GM12874 (cell line): ENCODE measurements at regions not wholly inside any gene's neighbourhood (a gene's known extent, or its start where the extent isn't known, plus 50 kb on each side); places are given as distances from the start of the nearest gene placed in this dataset.

Experiments used
- TF ChIP-seq, protein P1 (sequence below): IDR thresholded peaks from 2 replicates; pipeline ENCODE4 v1.5.1; 2011; ENCODE audit warnings: low read depth, mild to moderate bottlenecking, control low read depth, low read length, moderate library complexity; ENCODE audit not compliant: insufficient read depth

DNA sequence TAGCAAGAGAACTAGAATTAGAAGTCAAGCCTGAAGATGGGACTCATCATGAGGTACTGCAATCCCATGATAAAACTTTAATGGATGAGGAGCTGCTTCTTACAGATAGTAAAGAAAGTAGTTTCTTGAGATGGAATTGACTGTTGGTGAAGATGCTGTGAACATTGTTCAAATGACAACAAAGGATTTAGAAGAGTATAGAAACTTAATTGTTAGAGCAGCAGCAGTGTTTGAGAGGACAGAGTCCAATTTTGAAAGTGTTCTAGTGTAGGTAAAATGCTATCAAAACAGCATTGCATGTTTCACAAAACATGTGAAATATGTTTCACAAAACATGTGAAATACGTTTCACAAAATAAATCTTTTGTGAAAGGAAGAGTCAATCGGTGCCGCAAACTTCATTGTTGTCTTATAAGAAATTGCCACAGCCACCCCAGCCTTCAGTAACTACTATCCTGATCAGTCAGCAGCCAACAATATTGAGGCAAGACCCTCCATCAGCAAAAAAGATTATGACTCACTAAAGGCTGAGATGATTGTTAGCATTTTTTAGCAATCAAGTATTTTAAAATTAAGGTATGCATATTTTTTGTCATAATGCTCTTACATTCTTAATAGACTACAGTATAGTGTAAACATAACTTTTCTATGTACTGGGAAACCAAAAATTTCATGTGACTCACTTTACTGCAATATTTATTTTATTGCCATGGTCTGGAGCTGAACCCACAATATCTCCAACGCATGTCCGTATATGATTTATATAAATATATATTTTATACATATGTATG is 173.4 kb upstream of the BMP4 start:
- TF ChIP-seq, protein P1, sequence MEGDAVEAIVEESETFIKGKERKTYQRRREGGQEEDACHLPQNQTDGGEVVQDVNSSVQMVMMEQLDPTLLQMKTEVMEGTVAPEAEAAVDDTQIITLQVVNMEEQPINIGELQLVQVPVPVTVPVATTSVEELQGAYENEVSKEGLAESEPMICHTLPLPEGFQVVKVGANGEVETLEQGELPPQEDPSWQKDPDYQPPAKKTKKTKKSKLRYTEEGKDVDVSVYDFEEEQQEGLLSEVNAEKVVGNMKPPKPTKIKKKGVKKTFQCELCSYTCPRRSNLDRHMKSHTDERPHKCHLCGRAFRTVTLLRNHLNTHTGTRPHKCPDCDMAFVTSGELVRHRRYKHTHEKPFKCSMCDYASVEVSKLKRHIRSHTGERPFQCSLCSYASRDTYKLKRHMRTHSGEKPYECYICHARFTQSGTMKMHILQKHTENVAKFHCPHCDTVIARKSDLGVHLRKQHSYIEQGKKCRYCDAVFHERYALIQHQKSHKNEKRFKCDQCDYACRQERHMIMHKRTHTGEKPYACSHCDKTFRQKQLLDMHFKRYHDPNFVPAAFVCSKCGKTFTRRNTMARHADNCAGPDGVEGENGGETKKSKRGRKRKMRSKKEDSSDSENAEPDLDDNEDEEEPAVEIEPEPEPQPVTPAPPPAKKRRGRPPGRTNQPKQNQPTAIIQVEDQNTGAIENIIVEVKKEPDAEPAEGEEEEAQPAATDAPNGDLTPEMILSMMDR, result no peak

DNA sequence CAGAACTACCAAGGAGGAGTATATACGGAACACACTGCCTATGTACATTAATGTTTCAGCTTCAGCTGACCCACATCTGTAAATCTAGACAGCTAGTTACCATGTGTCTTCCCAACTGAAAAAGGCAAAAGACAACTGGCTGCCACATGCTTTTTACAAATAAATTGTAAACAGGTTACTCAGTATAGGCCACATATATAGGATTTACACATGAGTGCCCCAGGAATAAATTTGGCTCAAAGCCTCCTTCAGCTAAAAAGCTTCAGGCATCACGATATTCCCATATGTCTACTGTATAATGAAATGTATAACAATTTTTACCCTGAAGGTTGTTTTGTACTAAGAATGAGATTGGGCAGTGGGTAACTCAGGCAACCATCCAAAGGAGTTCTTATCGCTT is 175.9 kb upstream of the BMP4 start:
- TF ChIP-seq, protein P1, result no peak

DNA sequence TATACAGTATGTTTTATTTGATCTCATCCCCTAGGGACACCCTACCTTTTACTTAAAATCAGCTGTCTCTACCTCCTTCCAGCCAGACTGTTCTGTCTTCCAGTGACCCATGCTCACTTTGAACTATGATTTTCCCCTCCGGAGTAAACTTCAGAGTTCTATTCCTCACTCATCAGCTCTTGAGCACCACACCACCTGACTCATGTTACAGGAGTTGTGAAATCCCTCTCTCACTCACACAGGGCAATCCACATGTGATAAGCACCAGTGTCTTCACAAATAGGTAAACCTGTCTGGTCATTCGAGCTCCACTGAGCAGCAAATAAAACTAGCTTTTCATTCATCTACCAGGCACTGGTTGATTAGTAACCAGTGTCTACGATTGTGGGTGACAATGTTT is 177.3 kb upstream of the BMP4 start:
- TF ChIP-seq, protein P1, result no peak

DNA sequence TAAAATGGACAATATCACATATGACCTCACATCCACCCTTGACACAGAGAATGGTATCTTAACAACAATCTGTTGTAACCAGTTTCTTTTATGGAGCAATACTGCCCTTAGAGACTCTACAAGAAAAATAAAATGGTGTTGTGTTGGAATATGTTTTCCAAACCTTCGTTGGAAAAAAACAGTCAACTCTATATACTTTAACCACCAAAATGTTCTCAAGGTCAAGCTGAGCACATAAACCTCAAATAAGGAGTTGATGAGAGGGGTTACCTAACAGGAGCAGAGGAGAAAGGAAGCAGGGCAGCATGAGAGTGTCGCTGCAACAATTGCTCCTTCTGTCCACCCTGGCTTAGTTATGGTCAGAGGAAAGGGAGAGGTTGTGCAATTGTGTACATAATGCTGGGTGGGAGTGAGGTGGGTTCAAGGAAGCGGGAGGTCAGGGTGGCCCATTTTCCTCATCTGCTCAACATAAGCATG is 179.2 kb upstream of the BMP4 start:
- TF ChIP-seq, protein P1, result no peak

DNA sequence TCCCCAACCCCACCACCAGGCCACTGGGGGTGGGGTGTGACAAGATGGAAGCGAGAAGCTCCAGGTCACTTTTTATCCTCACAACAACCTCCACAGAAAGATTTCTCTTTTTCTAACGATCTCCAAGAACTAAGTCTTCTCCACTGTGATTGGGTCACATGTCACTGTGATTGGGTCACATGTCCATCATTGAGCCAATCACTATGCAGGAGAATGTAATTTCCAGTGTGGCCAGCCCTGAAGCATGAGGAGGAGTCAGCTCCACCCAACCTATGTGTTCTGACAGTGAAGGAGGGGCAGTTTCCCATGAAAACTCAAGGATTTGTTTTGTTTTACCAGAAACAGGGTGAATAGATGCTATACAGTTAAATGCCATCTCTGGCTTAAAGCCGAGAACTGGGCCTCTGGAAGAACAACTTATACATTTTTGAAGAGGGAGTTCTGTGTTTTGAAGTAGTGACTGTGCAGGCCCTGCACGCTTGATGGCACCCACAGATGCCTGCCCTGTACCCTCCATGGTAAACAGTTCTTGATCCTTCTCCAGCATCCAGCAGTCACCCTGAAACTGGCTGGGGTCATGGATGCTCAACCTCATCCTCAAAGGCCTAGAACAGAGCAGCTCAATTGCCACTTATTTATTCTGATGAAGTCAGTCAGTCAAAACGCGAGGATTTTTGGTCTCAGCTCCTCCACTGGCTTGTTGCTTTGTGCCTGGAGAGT is 180.4 kb upstream of the BMP4 start:
- TF ChIP-seq, protein P1, result no peak

DNA sequence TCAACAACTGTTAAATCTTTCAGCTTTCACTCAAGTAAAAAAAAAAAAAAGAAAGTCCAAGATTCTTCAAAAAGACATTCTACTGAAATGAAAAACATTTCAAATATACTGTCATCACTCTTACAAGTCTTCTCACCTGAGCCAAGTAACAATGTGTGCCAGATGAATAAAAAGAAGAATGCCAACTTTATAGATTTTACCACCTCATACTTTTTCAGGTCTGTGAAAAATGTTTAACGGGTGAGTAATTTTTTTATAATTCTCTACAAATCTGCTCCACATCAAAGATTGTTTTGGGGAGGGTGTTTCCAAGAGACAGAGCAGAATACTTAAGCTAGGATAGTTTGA is 181.0 kb upstream of the BMP4 start:
- TF ChIP-seq, protein P1, result no peak

DNA sequence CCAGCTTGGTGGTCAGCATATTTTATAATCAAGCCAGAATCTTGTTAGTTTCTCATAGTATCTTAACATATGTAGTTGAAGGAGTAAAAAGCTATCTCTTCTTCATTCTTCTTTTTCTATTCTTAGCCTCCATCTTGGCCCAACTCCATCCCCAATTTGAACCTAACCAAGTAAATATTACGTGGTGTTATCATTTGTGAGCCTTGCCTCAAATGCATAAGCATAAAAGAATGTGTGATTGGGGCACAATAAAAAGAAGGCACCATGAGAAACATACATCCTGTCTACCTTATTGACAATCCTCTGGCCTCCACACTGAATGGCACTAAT is 181.4 kb upstream of the BMP4 start:
- TF ChIP-seq, protein P1, result no peak
